RKO (cell line): ENCODE measurements at regions not wholly inside any gene's neighbourhood (a gene's known extent, or its start where the extent isn't known, plus 50 kb on each side); places are given as distances from the start of the nearest gene placed in this dataset.
"Not testable (repeated sequence)": the region's sequence is repeated elsewhere in the genome, so short reads cannot be mapped to it uniquely, and the experiment has no call there.

Experiments used
- DNase-seq: peaks from one replicate; pipeline ENCODE4 v3.0.0-alpha.2; 2016; ENCODE audit warnings: low spot score

DNA sequence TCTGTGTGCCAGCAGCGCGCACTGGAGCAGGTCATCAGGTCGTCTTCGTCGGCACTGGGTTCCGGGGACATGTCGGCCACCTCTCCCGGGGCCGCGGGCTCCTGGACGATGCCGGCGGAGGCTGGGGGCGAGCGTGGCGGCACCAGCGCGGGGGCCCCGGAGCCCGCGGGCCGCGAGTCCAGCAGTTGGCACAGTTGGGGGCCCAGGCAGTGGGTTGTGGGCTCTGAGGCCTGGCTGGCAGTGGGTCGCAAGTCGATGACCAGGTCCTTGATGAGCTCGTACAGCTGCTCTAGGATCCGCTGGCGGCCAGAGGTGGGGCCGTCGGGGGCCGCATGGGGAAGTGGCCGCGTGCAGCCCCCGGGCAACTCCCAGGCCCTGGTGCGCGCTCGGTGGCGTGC is 300.5 kb downstream of the CCDC74A start:
- no peak for DNase-seq

DNA sequence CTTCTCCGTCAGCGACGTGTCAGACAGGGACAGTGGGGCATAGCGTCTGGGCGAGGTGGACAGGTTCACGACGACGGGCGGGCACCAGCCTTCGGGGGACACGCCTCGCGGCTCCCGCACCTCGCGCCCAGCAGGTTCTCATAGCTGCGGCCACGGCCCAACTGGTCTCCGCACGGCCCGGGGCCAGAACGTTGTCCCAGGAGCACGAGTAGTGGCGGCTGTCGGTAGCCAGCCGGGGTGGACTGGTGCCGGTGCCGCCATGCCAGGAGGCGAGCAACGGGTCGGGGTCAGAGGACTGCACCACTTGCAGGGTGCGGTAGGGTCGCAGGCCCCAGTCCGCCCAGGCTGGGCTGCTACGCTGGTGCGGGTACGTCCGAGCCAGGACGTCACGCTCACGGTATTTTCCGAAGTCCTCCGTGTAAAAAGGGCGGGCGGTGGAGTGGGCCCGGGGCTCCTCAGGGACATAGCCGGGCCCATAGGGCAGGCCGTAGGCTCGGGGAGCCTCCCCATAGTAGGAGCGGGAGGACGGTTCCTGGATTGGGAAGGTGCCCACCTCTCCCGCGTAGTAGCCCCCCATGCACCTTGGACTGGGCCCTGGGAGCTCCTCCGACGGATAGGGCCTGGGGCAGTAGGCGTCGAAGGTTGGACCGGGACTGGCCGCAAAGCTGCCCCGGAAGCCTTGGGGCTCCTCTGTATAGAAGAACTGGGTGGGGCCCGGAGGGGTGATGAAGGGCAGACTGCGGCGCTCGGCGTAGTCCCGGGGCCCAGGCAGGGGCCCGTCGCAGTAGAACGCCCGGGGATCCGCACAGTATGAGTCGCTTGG is 301.2 kb downstream of the CCDC74A start:
- DNase-seq = not testable (repeated sequence)

GRCh38 chr2:131829456-131830241 is 302.0 kb downstream of the CCDC74A start:
- DNase-seq = not testable (repeated sequence)

DNA sequence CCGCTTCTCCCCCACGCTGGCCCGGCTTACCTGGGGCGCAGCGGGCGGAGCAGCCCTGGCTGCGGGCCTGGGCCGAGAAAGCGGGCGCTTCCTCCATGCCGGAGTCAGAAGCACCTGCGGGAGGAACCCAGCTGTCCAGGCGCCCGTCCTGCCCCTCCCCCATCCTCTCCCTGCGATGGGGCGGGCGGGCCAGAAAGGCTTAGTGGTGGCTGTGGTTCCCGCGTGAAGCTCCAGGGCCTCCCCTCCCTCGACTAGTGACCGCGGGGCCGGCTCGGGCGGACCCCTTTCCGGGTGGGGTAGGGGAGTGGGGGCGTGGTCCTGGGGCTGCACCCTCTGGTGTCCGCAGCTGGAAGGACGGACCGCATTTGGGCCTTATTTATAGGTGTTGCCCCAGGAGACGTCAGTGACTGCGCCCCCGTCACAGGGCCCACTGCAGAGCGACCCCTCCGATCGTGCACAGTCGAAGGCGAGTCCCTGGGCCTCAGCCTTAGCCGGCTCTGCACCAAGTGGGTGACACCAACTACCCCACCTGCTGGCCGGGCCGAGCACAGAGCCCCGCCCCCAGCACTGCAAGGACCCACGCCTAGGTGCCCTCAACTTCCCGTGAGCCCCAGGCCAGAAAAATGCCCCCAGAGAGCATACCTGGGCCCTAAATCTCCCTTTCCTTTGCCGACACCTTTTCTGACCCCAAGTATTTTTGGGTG is 302.7 kb downstream of the CCDC74A start:
- DNase-seq = not testable (repeated sequence)

DNA sequence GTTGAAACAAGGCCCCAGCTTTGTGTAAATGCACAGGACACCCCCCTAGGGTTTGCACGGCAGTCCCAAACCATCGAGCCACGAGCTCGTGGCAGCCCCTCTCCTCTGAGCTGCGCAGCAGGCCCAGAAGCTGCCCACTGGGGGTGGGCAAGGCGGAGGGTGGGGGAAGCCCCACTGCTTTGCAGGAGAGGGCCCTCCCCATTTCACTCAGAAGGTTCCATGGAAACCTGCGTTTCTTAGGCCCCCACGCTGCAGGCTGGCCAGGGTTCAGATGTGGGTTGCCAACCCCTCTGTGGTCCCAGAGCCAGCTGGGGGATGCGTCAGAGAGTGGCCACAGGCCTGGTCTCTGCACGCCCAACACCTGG is 303.2 kb downstream of the CCDC74A start:
- DNase-seq = not testable (repeated sequence)

DNA sequence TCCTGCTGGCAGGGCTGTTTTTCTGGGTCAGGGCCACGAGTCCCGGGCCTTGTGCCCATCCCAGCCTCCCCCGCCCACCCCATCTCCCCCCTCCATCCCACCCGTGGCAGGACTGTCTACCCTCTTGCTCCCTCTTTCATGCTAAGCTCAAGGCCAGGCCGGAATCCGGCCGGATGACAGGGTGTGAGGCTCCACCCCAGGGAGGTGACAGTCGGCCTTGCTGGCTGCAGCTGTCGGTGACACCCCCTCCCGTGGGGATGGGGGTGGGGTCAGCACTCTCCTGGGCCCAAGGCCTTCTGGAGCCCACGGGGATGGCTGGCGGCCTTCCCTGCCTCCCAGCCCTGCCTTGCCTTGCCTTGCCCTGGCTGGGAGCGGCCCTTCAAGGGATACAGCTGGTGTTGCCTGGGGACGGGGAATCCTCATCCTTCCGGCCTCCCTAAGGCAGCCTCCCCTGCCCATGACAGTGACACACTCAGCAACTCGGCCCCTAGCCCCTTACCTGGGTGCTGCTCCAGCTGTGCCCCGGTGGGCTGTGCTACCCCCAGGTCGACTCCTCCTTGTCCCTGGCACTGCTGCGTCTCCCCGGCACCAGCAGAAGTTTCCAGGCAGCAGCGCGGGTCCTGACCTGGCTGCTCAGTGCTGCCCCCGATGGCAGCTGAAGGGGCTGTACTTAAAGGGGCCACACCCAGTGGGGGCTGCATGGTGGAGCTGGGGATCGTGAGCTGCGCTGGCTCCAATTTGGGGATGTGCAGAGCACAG is 303.9 kb downstream of the CCDC74A start:
- not testable (repeated sequence) for DNase-seq

DNA sequence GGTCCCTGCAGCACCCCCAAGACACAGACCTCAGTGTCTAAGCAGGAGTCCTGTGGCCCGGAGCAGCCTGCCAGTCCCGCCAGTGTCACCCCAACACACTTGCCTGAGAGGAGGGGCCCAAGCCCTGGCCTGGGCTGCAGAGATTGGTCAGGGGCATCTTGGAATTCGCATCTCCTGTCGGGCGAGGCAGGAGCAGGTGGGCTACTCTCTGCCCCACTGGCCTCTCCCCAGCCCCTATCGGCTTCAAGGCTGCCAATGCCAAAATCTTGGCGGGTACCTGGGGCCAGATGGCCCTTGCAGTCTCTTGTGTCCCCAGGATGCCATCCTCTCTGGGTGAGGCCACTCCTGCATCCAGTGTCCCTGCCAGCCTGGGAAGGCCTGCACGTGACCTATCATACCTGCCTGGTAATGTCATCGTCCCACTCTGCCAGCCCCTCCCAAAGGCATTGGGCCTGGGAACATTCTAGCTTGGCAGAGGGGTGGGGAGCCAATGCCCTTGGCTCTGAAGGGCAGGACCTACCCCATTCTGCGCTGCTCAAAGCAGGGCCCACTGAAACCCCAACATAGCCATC is 304.6 kb downstream of the CCDC74A start:
- not testable (repeated sequence) for DNase-seq

DNA sequence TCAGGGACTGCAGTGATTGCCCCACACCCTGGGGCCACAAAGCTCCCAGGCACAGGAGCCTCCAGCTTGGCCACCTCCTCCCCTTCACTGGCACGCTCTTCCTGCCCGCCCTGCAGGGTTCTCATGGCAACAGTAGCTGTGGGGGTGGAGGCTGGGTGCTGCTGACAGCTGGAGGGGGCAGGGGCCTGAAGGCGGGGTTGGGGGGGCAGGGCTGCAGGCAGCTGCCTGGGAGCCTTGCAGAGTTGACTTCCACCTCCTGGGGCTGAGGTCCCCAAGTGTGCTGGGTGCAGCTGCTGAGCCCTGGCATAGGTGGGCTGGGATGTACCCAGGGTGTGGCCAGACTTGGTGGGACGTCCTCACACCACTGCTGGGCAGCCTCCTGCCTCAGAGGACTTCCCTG is 305.2 kb downstream of the CCDC74A start:
- not testable (repeated sequence) for DNase-seq

- not testable (repeated sequence) for DNase-seq
Measured at GRCh38 chr2:131833367-131834202, 305.9 kb downstream of the CCDC74A start.

DNA sequence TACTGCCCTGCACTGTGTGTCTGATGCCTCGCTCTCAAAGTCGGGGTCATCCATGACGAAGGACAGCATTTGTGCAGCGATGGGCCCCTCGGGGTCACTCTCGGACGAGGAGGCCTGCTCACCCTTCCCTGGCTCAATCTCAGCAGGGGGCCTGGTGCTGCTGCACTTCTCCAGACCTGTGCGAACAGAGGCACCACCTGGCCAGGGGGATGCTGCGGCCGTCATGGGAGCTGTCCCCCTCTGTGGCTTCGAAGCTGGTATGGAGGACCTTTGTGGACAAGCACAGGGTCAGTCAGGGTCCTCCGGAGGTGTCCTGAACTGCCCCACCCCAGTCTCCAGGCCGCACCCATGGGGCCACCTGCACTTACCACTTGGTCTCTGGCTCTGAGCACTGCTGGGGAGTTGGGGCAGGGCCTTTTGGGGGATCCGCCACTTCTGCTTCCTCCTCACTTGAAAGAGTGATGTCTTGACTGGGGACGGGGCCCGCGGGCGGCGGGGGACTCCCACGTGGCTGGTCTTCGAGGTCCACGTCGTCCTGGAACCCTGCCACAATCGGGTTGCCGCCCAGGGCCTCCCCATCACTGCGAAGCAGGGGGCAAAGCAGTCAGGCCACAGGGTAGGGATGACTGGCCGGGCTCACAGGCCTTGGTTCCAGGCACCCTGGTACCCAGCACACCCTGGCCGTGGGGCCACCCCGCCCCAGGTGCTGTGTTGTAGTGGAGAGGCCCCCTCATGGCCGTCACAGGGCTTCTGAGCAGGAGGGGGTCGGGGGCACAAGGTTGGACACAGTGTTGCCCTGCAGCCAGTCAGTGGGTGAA is 306.7 kb downstream of the CCDC74A start:
- DNase-seq = not testable (repeated sequence)

DNA sequence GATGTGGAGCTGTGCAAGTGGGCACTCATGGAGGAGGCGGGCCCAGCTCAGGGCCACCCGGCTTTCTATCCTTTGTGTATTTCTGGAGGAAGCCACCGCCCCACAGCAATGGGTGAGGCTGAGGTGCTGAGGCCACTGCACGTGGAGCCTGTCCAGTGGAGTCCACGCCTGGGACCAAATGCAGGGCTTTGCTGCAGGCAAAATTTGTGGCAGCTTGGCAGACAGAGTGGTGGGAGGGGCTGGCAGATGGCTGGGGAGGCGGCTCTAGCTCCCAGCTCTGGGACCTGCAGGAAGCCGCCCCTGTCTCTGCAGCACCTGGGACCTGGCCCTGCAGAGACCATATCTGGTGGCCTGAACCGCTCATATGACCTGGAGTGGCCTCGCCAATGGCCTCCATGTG is 307.3 kb downstream of the CCDC74A start:
- not testable (repeated sequence) for DNase-seq

DNA sequence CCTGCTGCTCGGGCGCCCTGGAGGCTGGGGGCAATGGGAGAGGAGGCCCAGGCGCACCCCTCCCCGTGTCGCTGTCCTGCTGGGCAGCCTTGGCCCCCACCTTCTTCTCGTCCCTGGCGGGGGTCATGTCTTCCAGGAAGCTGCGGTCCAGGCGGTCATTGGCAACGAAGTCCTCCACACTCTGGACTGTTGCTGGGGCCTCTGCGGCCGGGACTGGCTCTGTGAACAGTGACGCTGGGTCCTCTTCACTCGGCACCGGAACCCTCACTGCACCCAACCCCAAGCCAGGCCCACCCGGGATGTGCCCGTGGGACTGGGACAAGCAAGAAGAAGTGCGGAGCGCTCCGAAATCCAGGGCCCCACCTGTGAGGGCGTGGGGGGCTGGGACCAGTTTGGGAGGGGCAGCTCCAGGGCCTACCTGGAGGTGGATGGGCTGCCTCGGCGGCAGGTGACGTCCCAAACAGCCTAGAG is 308.0 kb downstream of the CCDC74A start:
- DNase-seq = no peak

DNA sequence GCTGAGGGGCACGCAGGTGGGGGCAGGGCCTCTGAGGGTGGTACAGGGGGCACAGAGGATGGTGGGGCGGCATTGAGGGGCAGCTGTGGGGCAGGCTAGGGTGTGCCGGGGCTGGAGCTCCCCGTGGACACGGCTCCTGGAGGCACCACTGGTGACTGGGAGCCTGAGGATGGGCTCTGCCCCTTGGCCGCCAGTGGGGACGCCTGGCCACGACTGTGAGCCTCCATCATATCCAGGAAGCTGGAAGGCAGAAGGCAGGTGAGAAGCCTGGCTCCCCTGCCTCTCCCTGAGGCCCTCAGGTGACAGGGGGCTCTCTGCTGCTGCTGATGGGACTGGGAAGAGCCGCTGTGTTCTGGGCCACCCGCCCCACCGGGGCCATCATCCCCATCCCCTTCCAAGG is 308.4 kb downstream of the CCDC74A start:
- DNase-seq = not testable (repeated sequence)

GRCh38 chr2:131844044-131844443 is 316.4 kb downstream of the CCDC74A start:
- not testable (repeated sequence) for DNase-seq

- DNase-seq = not testable (repeated sequence)
Measured at GRCh38 chr2:131856202-131856601, 305.6 kb downstream of the ANKRD30BL start.

DNA sequence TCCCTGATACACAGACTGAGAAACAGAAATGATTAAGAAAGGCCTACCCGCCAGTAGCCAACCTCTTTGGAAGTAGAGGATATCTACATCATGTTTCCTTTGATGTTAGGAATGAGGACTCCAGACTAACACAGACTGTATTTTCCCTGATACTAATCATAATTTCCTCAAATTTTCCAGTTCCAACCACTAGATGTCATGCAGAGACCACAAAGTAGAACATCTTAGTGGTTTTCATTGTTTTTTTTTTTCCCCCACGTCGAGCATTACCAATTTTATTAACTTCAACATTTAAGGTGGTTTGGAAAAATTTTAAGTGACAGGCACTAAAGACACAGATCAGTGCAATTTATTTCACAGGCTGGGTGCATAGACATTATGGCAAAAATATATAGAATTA is 303.6 kb downstream of the ANKRD30BL start:
- not testable (repeated sequence) for DNase-seq
